Transverse colon (tissue), 4 donors: ENCODE measurements at regions not wholly inside any gene's neighbourhood (a gene's known extent, or its start where the extent isn't known, plus 50 kb on each side); places are given as distances from the start of the nearest gene placed in this dataset.

Source experiments
- DNase-seq: peaks from one replicate; pipeline ENCODE4 v3.0.0-alpha.2; 2019
- H3K27ac ChIP-seq, 4 donors: fragments of 200-600 bp; sonication (generic); 2 replicates each; pipeline ENCODE4 v1.5.1; 2016 to 2018; ENCODE audit warnings: inconsistent platforms in 4 of 4
- H3K27me3 ChIP-seq: fragments of 200-600 bp; sonication (generic); 2 replicates; pipeline ENCODE4 v1.5.1; 2017; ENCODE audit warnings: inconsistent platforms
- H3K36me3 ChIP-seq, 4 donors: fragments of 200-600 bp; sonication (generic); 2 replicates each; pipeline ENCODE4 v1.5.1; 2017 to 2019; ENCODE audit warnings: inconsistent platforms in 4 of 4
- H3K4me1 ChIP-seq, 4 donors: fragments of 200-600 bp; sonication (generic); 2 replicates each; pipeline ENCODE4 v1.5.1; 2017 to 2020; ENCODE audit warnings: inconsistent platforms in 4 of 4
- H3K4me3 ChIP-seq, 4 donors: fragments of 200-600 bp; sonication (generic); 1 replicate in 1 of 4; 2 replicates in 3 of 4; pipeline versions ENCODE4 v1.5.1 to v1.6.1; 2017 to 2019; ENCODE audit warnings: inconsistent platforms in 4 of 4
- H3K9me3 ChIP-seq, 2 donors: fragments of 200-600 bp; sonication (generic); 2 replicates each; pipeline ENCODE4 v1.5.1; 2017 to 2019; ENCODE audit warnings: inconsistent platforms in 2 of 2
- EP300 ChIP-seq: sonication (generic); formaldehyde crosslinking; IDR thresholded peaks from one replicate; pipeline ENCODE4 v1.6.1; 2017; ENCODE audit warnings: antibody characterized with exemption, low read depth
- POLR2A ChIP-seq: fragments of 450-650 bp; IDR thresholded peaks from one replicate; pipeline ENCODE4 v1.6.1; 2016; ENCODE audit warnings: antibody characterized with exemption, mild to moderate bottlenecking, moderate library complexity
- POLR2AphosphoS5 ChIP-seq, 3 donors: sonication (generic); formaldehyde crosslinking; IDR thresholded peaks; one replicate each; pipeline ENCODE4 v1.6.1; 2016; ENCODE audit warnings: antibody characterized with exemption in 3 of 3
- WGBS, 2 donors: methylation state at CpG; one replicate each; pipeline ENCODE4 v1.1.5; 2018; ENCODE audit warnings: low coverage in 1 of 2; 5-methylcytosine and 5-hydroxymethylcytosine counted together
- in situ Hi-C, 4 donors: fragments of 200-750 bp; cut with MboI; loops; one replicate each; pipeline versions ENCODE4 v1.15.0 to v1.15.1; 2017; ENCODE audit warnings: low sequenced_read_pairs in 3 of 4, low pct_ligation_motif_present in 1 of 4, low pct_unique_long_range_greater_than_20kb in 1 of 4
- intact Hi-C: fragments of 100-400 bp; cut with DNase I; formaldehyde crosslinking; loops from one replicate; pipeline ENCODE4 v1.15.1; 2023; ENCODE audit warnings: low total_unique reads
- TF ChIP-seq, protein P1 (sequence below), 5 experiments: fragments of 200-600 bp in 3 of 5; fragments of 450-650 bp in 2 of 5; sonication (generic) in 3 of 5; IDR thresholded peaks; 1 replicate in 2 of 5; 2 replicates in 3 of 5; pipeline ENCODE4 v1.5.1; 2016 to 2017; ENCODE audit warnings: antibody characterized with exemption in 5 of 5, inconsistent platforms in 3 of 5, mild to moderate bottlenecking in 2 of 5, moderate library complexity in 1 of 5

DNA sequence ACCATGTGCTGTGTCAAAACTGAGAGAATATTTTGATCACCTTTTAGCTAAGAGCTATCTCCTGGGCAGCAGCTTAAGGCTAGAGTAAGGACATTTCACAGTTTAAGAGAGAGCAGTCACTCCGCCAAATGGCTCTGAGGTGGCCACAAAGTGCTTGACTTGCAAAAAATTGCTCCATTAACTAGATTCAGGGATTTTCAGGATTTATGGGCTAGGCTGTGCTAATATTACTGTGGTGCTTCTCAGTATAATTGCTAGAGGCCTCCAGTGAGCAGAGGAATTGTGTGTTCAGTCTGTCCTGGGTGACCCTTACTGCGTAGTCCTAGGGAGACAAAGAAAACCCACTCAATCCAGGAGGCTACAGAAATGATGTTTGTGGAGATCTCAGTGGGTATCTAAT lies 65.2 kb downstream of the PALM2AKAP2 start:
- H3K4me3 ChIP-seq = no peak overlapping the region
- in situ Hi-C loops = no loop called here
- no peaks in the 10 kb centered on the region for H3K27me3 ChIP-seq
- H3K36me3 ChIP-seq = no peaks in the 10 kb centered on the region
- TF ChIP-seq, protein P1, sequence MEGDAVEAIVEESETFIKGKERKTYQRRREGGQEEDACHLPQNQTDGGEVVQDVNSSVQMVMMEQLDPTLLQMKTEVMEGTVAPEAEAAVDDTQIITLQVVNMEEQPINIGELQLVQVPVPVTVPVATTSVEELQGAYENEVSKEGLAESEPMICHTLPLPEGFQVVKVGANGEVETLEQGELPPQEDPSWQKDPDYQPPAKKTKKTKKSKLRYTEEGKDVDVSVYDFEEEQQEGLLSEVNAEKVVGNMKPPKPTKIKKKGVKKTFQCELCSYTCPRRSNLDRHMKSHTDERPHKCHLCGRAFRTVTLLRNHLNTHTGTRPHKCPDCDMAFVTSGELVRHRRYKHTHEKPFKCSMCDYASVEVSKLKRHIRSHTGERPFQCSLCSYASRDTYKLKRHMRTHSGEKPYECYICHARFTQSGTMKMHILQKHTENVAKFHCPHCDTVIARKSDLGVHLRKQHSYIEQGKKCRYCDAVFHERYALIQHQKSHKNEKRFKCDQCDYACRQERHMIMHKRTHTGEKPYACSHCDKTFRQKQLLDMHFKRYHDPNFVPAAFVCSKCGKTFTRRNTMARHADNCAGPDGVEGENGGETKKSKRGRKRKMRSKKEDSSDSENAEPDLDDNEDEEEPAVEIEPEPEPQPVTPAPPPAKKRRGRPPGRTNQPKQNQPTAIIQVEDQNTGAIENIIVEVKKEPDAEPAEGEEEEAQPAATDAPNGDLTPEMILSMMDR (IDR thresholded peaks at IDR 0.05) = no peak
- no peak for TF ChIP-seq EP300
- no peak for TF ChIP-seq POLR2A
- 89% methylated on average over 2 of the region's 2 CpGs; no CpG with 5 or more reads in 1 of the 2 donors for WGBS, 2 donors
- no peak overlapping the region for H3K27ac ChIP-seq
- DNase-seq = no peak
- no peaks in the 10 kb centered on the region for H3K9me3 ChIP-seq
- intact Hi-C loops = no loop called here
- H3K4me1 ChIP-seq = no peaks in the 10 kb centered on the region

DNA sequence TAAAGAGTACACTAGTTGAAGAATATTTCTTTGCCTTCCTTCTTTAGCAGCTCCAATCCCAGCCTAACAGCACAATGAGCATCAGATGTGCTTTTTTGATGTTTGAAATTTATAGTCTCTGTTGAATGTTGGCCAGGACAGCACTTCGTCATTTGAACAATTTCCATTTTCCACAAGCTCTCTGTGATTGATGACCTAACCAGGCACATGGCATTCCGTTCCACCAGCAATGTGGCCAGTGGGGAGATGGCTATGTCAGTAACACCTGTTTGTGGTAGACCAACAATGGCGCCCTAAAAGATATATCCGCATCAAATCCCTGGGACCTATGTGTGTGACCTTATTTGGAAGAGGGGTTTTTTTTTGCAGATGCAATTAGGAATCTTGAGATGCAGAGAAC lies 66.8 kb downstream of the PALM2AKAP2 start:
- H3K36me3 ChIP-seq = no peaks in the 10 kb centered on the region
- H3K27me3 ChIP-seq = no peaks in the 10 kb centered on the region
- TF ChIP-seq, protein P1 (IDR thresholded peaks at IDR 0.05) = no peak
- no peak for TF ChIP-seq EP300
- TF ChIP-seq POLR2AphosphoS5 (IDR thresholded peaks at IDR 0.05) = no peak
- TF ChIP-seq POLR2A = no peak
- no peak for DNase-seq
- no peaks in the 10 kb centered on the region for H3K9me3 ChIP-seq
- H3K4me1 ChIP-seq = no peaks in the 10 kb centered on the region
- intact Hi-C loops (no loop called here), in situ Hi-C loops (no loop called here)
- WGBS, 2 donors = 91% methylated on average over 4 of the region's 4 CpGs; no CpG with 5 or more reads in 1 of the 2 donors
- H3K4me3 ChIP-seq = no peak overlapping the region
- H3K27ac ChIP-seq = no peak overlapping the region

DNA sequence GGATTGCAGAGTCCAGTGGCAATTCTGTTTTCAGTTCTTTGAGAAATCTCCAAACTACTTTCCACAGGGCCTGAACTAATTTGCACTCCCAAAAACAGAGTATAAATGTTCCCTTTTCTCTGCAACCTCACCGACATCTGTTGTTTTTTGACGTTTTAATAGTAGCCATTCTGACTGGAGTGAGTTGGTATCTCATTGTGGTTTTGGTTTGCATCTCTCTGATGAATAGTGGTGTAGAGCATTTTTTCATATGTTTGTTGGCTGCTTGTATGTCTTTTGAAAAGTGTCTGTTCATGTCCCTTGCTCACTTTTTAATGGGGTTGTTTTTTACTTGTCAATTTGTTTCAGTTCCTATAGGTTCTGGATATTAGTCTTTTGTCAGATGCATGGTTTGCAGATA lies 72.6 kb downstream of the PALM2AKAP2 start:
- no peaks in the 10 kb centered on the region for H3K4me1 ChIP-seq
- H3K9me3 ChIP-seq = no peaks in the 10 kb centered on the region
- in situ Hi-C loops (no loop called here), intact Hi-C loops (no loop called here)
- no peaks in the 10 kb centered on the region for H3K36me3 ChIP-seq
- no peak overlapping the region for H3K27ac ChIP-seq
- H3K4me3 ChIP-seq = no peak overlapping the region
- no peak for DNase-seq
- WGBS, 2 donors = 67 to 90% methylated on average over 2 of the region's 2 CpGs
- H3K27me3 ChIP-seq = no peaks in the 10 kb centered on the region
- TF ChIP-seq POLR2AphosphoS5 (IDR thresholded peaks at IDR 0.05) (no peak), POLR2A (no peak), EP300 (no peak)
- TF ChIP-seq, protein P1 (IDR thresholded peaks at IDR 0.05) = no peak

DNA sequence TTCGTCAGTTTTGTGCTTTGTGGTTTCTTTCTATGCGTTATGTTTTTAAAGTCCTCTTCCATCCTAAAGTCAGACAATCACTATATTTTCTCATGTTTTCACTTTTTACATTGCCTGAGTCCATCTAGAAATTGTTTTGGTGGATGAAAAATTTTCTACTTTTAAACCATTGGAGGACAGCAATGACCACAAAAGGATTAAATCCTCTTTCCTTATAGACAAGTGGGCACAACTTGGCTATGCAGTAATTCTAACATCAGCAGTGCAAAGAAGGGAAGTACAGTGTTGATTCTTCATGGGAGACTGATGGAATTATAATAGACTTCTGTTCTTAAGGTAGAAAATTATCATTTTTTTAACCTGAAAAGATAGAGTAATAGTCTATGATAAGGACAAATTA lies 75.5 kb downstream of the PALM2AKAP2 start:
- Histone ChIP-seq H3K4me3 (no peak overlapping the region), H3K4me1 (no peaks in the 10 kb centered on the region), H3K36me3 (no peaks in the 10 kb centered on the region), H3K27ac (no peak overlapping the region), H3K9me3 (no peaks in the 10 kb centered on the region), H3K27me3 (no peaks in the 10 kb centered on the region)
- in situ Hi-C loops (no loop called here), intact Hi-C loops (no loop called here)
- 83 to 84% methylated on average over 2 of the region's 2 CpGs for WGBS, 2 donors
- TF ChIP-seq EP300 (no peak), POLR2AphosphoS5 (IDR thresholded peaks at IDR 0.05) (no peak)
- TF ChIP-seq, protein P1 (IDR thresholded peaks at IDR 0.05) = no peak
- no peak for DNase-seq
